ENCODE measurements at regions not wholly inside any gene's neighbourhood (a gene's known extent, or its start where the extent isn't known, plus 50 kb on each side); places are given as distances from the start of the nearest gene placed in this dataset.

GRCh38 chr13:75231235-75231634 is 250.7 kb downstream of the TBC1D4 start:
- DNase-seq (ENCODE audit: low read depth), result no peak
- no peak for TF ChIP-seq CTCF (IDR thresholded peaks at IDR 0.05; ENCODE audit: insufficient read depth, low read depth, low read length, missing control alignments)
- H3K4me3 ChIP-seq (ENCODE audit: low read length), result no peak overlapping the region

- TF ChIP-seq CTCF (IDR thresholded peaks at IDR 0.05; ENCODE audit: insufficient read depth, low read depth, low read length, missing control alignments), result no peak
- H3K4me3 ChIP-seq (ENCODE audit: low read length), result no peak overlapping the region
- DNase-seq (ENCODE audit: low read depth), result peak; percentile 88
Measured at GRCh38 chr13:75226733-75227435, 255.1 kb downstream of the TBC1D4 start.

GRCh38 chr13:75226092-75226491 is 255.9 kb downstream of the TBC1D4 start:
- peak; percentile 70 for DNase-seq (ENCODE audit: low read depth)
- H3K4me3 ChIP-seq (ENCODE audit: low read length), result no peak overlapping the region
- no peak for TF ChIP-seq CTCF (IDR thresholded peaks at IDR 0.05; ENCODE audit: insufficient read depth, low read depth, low read length, missing control alignments)

GRCh38 chr13:75225288-75226032 is 256.5 kb downstream of the TBC1D4 start:
- DNase-seq (ENCODE audit: low read depth), result no peak
- no peak overlapping the region for H3K4me3 ChIP-seq (ENCODE audit: low read length)
- TF ChIP-seq CTCF (IDR thresholded peaks at IDR 0.05; ENCODE audit: insufficient read depth, low read depth, low read length, missing control alignments), result no peak

- H3K4me3 ChIP-seq (ENCODE audit: low read length), result no peak overlapping the region
- peak; percentile 49 for DNase-seq (ENCODE audit: low read depth)
- TF ChIP-seq CTCF (IDR thresholded peaks at IDR 0.05; ENCODE audit: insufficient read depth, low read depth, low read length, missing control alignments), result no peak
Measured at GRCh38 chr13:75224053-75224742, 257.8 kb downstream of the TBC1D4 start.

- TF ChIP-seq CTCF (IDR thresholded peaks at IDR 0.05; ENCODE audit: insufficient read depth, low read depth, low read length, missing control alignments), result no peak
- H3K4me3 ChIP-seq (ENCODE audit: low read length), result no peak overlapping the region
- DNase-seq (ENCODE audit: low read depth), result peak; percentile 26
Measured at GRCh38 chr13:75222031-75222430, 259.9 kb downstream of the TBC1D4 start.
